ENCODE measurements at regions not wholly inside any gene's neighbourhood (a gene's known extent, or its start where the extent isn't known, plus 50 kb on each side); places are given as distances from the start of the nearest gene placed in this dataset.

GRCh38 chr1:4048076-4048475 lies 148.0 kb upstream of the C1orf174 start:
- DNase-seq (ENCODE audit: low read depth, low spot score) (no peak), ATAC-seq (no peak)
- no peaks in the 10 kb centered on the region for H3K36me3 ChIP-seq (ENCODE audit: control insufficient read depth, insufficient read depth, low read length)
- H3K9me3 ChIP-seq (ENCODE audit: control insufficient read depth, insufficient read depth, low read depth, low read length) = no peaks in the 10 kb centered on the region
- TF ChIP-seq SIN3A (IDR thresholded peaks at IDR 0.05; ENCODE audit: borderline replicate concordance, insufficient read depth, low read depth, low read length) (no peak), TCF7L2 (IDR thresholded peaks at IDR 0.05; ENCODE audit: low read depth, low read length) (no peak), POLR2AphosphoS5 (IDR thresholded peaks at IDR 0.05; ENCODE audit: low read depth, low read length) (no peak), REST (IDR thresholded peaks at IDR 0.05; ENCODE audit: insufficient read depth in 1 of 2, low read depth in 2 of 2, low read length in 1 of 2) (no peak), CTCF (IDR thresholded peaks at IDR 0.05) (no peak)
- in situ Hi-C loops (cut with HindIII; ENCODE audit: low pct_unique_long_range_greater_than_20kb, low sequenced_read_pairs) (no loop called here), intact Hi-C loops (cut with micrococcal nuclease; ENCODE audit: unreplicated experiment) (no loop called here)
- CTCF ChIA-PET = no interaction called here
- POLR2A ChIA-PET = no interaction called here
- no peak overlapping the region for H3K4me3 ChIP-seq (ENCODE audit: low read depth in 2 of 2, low read length in 2 of 2)
- H3K4me1 ChIP-seq (ENCODE audit: control insufficient read depth, insufficient read depth, low read length) = no peaks in the 10 kb centered on the region
- no peak overlapping the region for H3K27ac ChIP-seq (ENCODE audit: low read length)
- H3K27me3 ChIP-seq (ENCODE audit: control insufficient read depth, insufficient read depth, low read length) = peaks cover 5% of the 10 kb centered on the region
- BruUV-seq (replicated peaks) = no TSS peak

GRCh38 chr1:4048921-4049320 lies 148.8 kb upstream of the C1orf174 start:
- H3K36me3 ChIP-seq (ENCODE audit: control insufficient read depth, insufficient read depth, low read length) = no peaks in the 10 kb centered on the region
- POLR2A ChIA-PET = no interaction called here
- no peaks in the 10 kb centered on the region for H3K9me3 ChIP-seq (ENCODE audit: control insufficient read depth, insufficient read depth, low read depth, low read length)
- no peak for DNase-seq (ENCODE audit: low read depth, low spot score)
- no peak overlapping the region for H3K4me3 ChIP-seq (ENCODE audit: low read depth in 2 of 2, low read length in 2 of 2)
- TF ChIP-seq TCF7L2 (IDR thresholded peaks at IDR 0.05; ENCODE audit: low read depth, low read length) (no peak), POLR2AphosphoS5 (IDR thresholded peaks at IDR 0.05; ENCODE audit: low read depth, low read length) (no peak), REST (IDR thresholded peaks at IDR 0.05; ENCODE audit: insufficient read depth in 1 of 2, low read depth in 2 of 2, low read length in 1 of 2) (no peak), CTCF (IDR thresholded peaks at IDR 0.05) (no peak), SIN3A (IDR thresholded peaks at IDR 0.05; ENCODE audit: borderline replicate concordance, insufficient read depth, low read depth, low read length) (no peak)
- H3K27me3 ChIP-seq (ENCODE audit: control insufficient read depth, insufficient read depth, low read length) = peaks cover 5% of the 10 kb centered on the region
- CTCF ChIA-PET = no interaction called here
- no peak overlapping the region for H3K27ac ChIP-seq (ENCODE audit: low read length)
- in situ Hi-C loops (cut with HindIII; ENCODE audit: low pct_unique_long_range_greater_than_20kb, low sequenced_read_pairs) (no loop called here), intact Hi-C loops (cut with micrococcal nuclease; ENCODE audit: unreplicated experiment) (no loop called here)
- no TSS peak for BruUV-seq (replicated peaks)
- no peaks in the 10 kb centered on the region for H3K4me1 ChIP-seq (ENCODE audit: control insufficient read depth, insufficient read depth, low read length)
- ATAC-seq = no peak

Data from Panc1 (cell line).